ENCODE measurements at regions not wholly inside any gene's neighbourhood (a gene's known extent, or its start where the extent isn't known, plus 50 kb on each side); places are given as distances from the start of the nearest gene placed in this dataset.

- ChIA-PET POLR2A (no interaction called here), CTCF (no interaction called here), RAD21 (ENCODE audit: low non-redundant PET in 1 of 2, low total read pairs in 2 of 2, uncharacterized antibody in 2 of 2, unreplicated experiment in 2 of 2) (no interaction called here)
- no peaks in the 10 kb centered on the region for H3K9me3 ChIP-seq (ENCODE audit: control insufficient read depth in 1 of 2, insufficient read depth in 1 of 2, low read depth in 1 of 2, low read length in 2 of 2)
- H3K4me2 ChIP-seq (ENCODE audit: low read length), result no peak overlapping the region
- H4K20me1 ChIP-seq (ENCODE audit: insufficient read depth), result no peaks in the 10 kb centered on the region
- ATAC-seq, result no peak
- H3K27me3 ChIP-seq (ENCODE audit: insufficient read depth, low read length), result no peaks in the 10 kb centered on the region
- H3K9me2 ChIP-seq (ENCODE audit: insufficient read depth), result 0 out of 2 replicates have a peak, but pooled peaks cover 3% of the 10 kb centered on the region
- H2AFZ ChIP-seq (ENCODE audit: low read depth, low read length, poor library complexity, severe bottlenecking), result no peak overlapping the region
- no peak overlapping the region for H3K9ac ChIP-seq (ENCODE audit: low read length)
- no peak for DNase-seq (ENCODE audit: low read depth, low spot score)
- no peak overlapping the region for H3K4me3 ChIP-seq (replicated peaks in 1 of 2; ENCODE audit: low read depth in 1 of 2, low read length in 2 of 2)
- H3K27ac ChIP-seq (ENCODE audit: low read depth, low read length), result no peak overlapping the region
- no TSS peak for BruUV-seq (replicated peaks)
- H3K4me1 ChIP-seq (ENCODE audit: control insufficient read depth in 1 of 2, insufficient read depth in 2 of 2, low read length in 2 of 2), result no peaks in the 10 kb centered on the region
- no peaks in the 10 kb centered on the region for H3K79me2 ChIP-seq (ENCODE audit: insufficient read depth, low read length)
- TF ChIP-seq RAD21 (IDR thresholded peaks at IDR 0.05; ENCODE audit: low read depth) (no peak), POLR2A (IDR thresholded peaks at IDR 0.05; ENCODE audit: borderline replicate concordance, extremely low read depth, insufficient read depth, insufficient read length) (no peak), CBX3 (IDR thresholded peaks at IDR 0.05; ENCODE audit: low read depth) (no peak), ATF3 (IDR thresholded peaks at IDR 0.05) (no peak), YY1 (IDR thresholded peaks at IDR 0.05; ENCODE audit: extremely low read depth, insufficient replicate concordance, low read depth, low read length) (no peak), TCF7L2 (IDR thresholded peaks at IDR 0.05; ENCODE audit: borderline replicate concordance, extremely low read depth, insufficient read depth, insufficient read length) (no peak), SRF (IDR thresholded peaks at IDR 0.05; ENCODE audit: low read depth) (no peak), ZFX (IDR thresholded peaks at IDR 0.05) (no peak), SIN3A (IDR thresholded peaks at IDR 0.05; ENCODE audit: low read depth) (no peak), MAX (IDR thresholded peaks at IDR 0.05) (no peak), REST (IDR thresholded peaks at IDR 0.05; ENCODE audit: low read depth) (no peak), ELF1 (IDR thresholded peaks at IDR 0.05; ENCODE audit: borderline replicate concordance, low read depth) (no peak), EGR1 (IDR thresholded peaks at IDR 0.05; ENCODE audit: low read depth) (no peak), JUND (IDR thresholded peaks at IDR 0.05) (no peak), CEBPB (IDR thresholded peaks at IDR 0.05; ENCODE audit: low read depth) (no peak), SP1 (IDR thresholded peaks at IDR 0.05; ENCODE audit: low read depth) (no peak), POLR2AphosphoS5 (IDR thresholded peaks at IDR 0.05; ENCODE audit: low read depth, low read length) (no peak)
- H3K36me3 ChIP-seq (ENCODE audit: control insufficient read depth in 1 of 2, insufficient read depth in 2 of 2, low read length in 2 of 2), result no peaks in the 10 kb centered on the region
- intact Hi-C loops (cut with micrococcal nuclease), result no loop called here
Measured at GRCh38 chr1:195064358-195064757, 1543.9 kb downstream of the KCNT2 start.

All from HCT116 (cell line).